HepG2 (cell line): ENCODE measurements at regions not wholly inside any gene's neighbourhood (a gene's known extent, or its start where the extent isn't known, plus 50 kb on each side); places are given as distances from the start of the nearest gene placed in this dataset.

Source experiments
- CTCF ChIP-seq: sonication (generic); formaldehyde crosslinking; IDR thresholded peaks from 2 replicates; pipeline ENCODE4 v1.5.0; 2020; ENCODE audit warnings: mild to moderate bottlenecking, missing genetic modification reagents, moderate library complexity
- FOXK1 ChIP-seq: sonication (generic); formaldehyde crosslinking; IDR thresholded peaks from 2 replicates; pipeline ENCODE4 v1.4.0; 2020; ENCODE audit warnings: low read depth, missing genetic modification reagents, borderline replicate concordance
- MXI1 ChIP-seq: IDR thresholded peaks from 3 replicates; pipeline ENCODE4 v1.6.1; 2012; ENCODE audit warnings: low read depth, low read length, inconsistent platforms, borderline replicate concordance
- NR3C1 ChIP-seq: sonication (generic); formaldehyde crosslinking; IDR thresholded peaks from 2 replicates; pipeline ENCODE4 v1.4.0; 2020; ENCODE audit warnings: missing genetic modification reagents
- PRDM15 ChIP-seq: sonication (generic); formaldehyde crosslinking; IDR thresholded peaks from 2 replicates; pipeline ENCODE4 v1.4.0; 2020; ENCODE audit warnings: missing genetic modification reagents
- RFX5 ChIP-seq: IDR thresholded peaks from 2 replicates; pipeline ENCODE4 v1.6.1; 2011; ENCODE audit warnings: low read depth, low read length, improper control_type of control experiment
- TAF1 ChIP-seq: sonication (generic); formaldehyde crosslinking; IDR thresholded peaks from 2 replicates; pipeline ENCODE4 v1.4.0; 2020; ENCODE audit warnings: missing genetic modification reagents
- TBL1XR1 ChIP-seq: fragments of 150-350 bp; IDR thresholded peaks from 2 replicates; pipeline ENCODE4 v1.6.1; 2014; ENCODE audit warnings: borderline replicate concordance, low read length; ENCODE audit not compliant: partially characterized antibody
- ZBTB21 ChIP-seq: sonication (generic); formaldehyde crosslinking; IDR thresholded peaks from 2 replicates; pipeline ENCODE4 v1.4.0; 2020; ENCODE audit warnings: missing genetic modification reagents
- ZNF136 ChIP-seq: sonication (generic); formaldehyde crosslinking; IDR thresholded peaks from 2 replicates; pipeline ENCODE4 v1.8.1; 2022; ENCODE audit warnings: low read depth, mild to moderate bottlenecking, moderate library complexity, missing genetic modification reagents
- ZNF3 ChIP-seq: IDR thresholded peaks from 2 replicates; pipeline ENCODE4 v1.7.0; 2017; ENCODE audit warnings: inconsistent platforms
- ZSCAN9 ChIP-seq: IDR thresholded peaks from 2 replicates; pipeline ENCODE4 v1.6.1; 2016; ENCODE audit warnings: borderline replicate concordance
- TF ChIP-seq, protein P1 (sequence below): sonication (generic); formaldehyde crosslinking; IDR thresholded peaks from 2 replicates; pipeline ENCODE4 v1.8.0; 2022; ENCODE audit warnings: mild to moderate bottlenecking, missing genetic modification reagents, moderate library complexity
- TF ChIP-seq, protein P2 (sequence below): sonication (generic); formaldehyde crosslinking; IDR thresholded peaks from 2 replicates; pipeline ENCODE4 v1.4.0; 2020; ENCODE audit warnings: missing genetic modification reagents, borderline replicate concordance

GRCh38 chr12:30850684-30851083 is 75.9 kb upstream of the TSPAN11 start:
- TF ChIP-seq RFX5, result no peak
- TF ChIP-seq ZNF136 (CRISPR knock-in tag), result no peak
- TF ChIP-seq CTCF (CRISPR knock-in tag), result no peak
- TF ChIP-seq ZNF3 (CRISPR knock-in tag), result no peak
- TF ChIP-seq NR3C1 (CRISPR knock-in tag), result no peak
- TF ChIP-seq PRDM15, result no peak
- no peak for TF ChIP-seq FOXK1 (CRISPR knock-in tag)
- no peak for TF ChIP-seq MXI1
- TF ChIP-seq, protein P1, sequence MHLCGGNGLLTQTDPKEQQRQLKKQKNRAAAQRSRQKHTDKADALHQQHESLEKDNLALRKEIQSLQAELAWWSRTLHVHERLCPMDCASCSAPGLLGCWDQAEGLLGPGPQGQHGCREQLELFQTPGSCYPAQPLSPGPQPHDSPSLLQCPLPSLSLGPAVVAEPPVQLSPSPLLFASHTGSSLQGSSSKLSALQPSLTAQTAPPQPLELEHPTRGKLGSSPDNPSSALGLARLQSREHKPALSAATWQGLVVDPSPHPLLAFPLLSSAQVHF (CRISPR knock-in tag), result no peak
- no peak for TF ChIP-seq ZSCAN9 (CRISPR knock-in tag)
- TF ChIP-seq ZBTB21 (CRISPR knock-in tag), result no peak
- TF ChIP-seq TAF1 (CRISPR knock-in tag), result no peak
- TF ChIP-seq, protein P2, sequence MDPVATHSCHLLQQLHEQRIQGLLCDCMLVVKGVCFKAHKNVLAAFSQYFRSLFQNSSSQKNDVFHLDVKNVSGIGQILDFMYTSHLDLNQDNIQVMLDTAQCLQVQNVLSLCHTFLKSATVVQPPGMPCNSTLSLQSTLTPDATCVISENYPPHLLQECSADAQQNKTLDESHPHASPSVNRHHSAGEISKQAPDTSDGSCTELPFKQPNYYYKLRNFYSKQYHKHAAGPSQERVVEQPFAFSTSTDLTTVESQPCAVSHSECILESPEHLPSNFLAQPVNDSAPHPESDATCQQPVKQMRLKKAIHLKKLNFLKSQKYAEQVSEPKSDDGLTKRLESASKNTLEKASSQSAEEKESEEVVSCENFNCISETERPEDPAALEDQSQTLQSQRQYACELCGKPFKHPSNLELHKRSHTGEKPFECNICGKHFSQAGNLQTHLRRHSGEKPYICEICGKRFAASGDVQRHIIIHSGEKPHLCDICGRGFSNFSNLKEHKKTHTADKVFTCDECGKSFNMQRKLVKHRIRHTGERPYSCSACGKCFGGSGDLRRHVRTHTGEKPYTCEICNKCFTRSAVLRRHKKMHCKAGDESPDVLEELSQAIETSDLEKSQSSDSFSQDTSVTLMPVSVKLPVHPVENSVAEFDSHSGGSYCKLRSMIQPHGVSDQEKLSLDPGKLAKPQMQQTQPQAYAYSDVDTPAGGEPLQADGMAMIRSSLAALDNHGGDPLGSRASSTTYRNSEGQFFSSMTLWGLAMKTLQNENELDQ, result no peak
- TF ChIP-seq TBL1XR1, result no peak
